Upper lobe of left lung (tissue), 4 donors: ENCODE measurements at regions not wholly inside any gene's neighbourhood (a gene's known extent, or its start where the extent isn't known, plus 50 kb on each side); places are given as distances from the start of the nearest gene placed in this dataset.

Source experiments
- CTCF ChIP-seq, 6 experiments: fragments of 450-650 bp in 4 of 6; fragments of 200-600 bp in 2 of 6; sonication (generic) in 2 of 6; IDR thresholded peaks; one replicate each; pipeline ENCODE4 v1.5.1; 2016 to 2019; ENCODE audit warnings: antibody characterized with exemption in 6 of 6
- POLR2AphosphoS5 ChIP-seq, 2 donors: sonication (generic); formaldehyde crosslinking; IDR thresholded peaks; one replicate each; pipeline ENCODE4 v1.5.1; 2017; ENCODE audit warnings: antibody characterized with exemption in 2 of 2

GRCh38 chr1:62386351-62387121 is 50.3 kb upstream of the USP1 start:
- TF ChIP-seq CTCF (IDR thresholded peaks at IDR 0.05) (no peak), POLR2AphosphoS5 (IDR thresholded peaks at IDR 0.05) (no peak)
